ENCODE measurements at regions not wholly inside any gene's neighbourhood (a gene's known extent, or its start where the extent isn't known, plus 50 kb on each side); places are given as distances from the start of the nearest gene placed in this dataset.

DNA sequence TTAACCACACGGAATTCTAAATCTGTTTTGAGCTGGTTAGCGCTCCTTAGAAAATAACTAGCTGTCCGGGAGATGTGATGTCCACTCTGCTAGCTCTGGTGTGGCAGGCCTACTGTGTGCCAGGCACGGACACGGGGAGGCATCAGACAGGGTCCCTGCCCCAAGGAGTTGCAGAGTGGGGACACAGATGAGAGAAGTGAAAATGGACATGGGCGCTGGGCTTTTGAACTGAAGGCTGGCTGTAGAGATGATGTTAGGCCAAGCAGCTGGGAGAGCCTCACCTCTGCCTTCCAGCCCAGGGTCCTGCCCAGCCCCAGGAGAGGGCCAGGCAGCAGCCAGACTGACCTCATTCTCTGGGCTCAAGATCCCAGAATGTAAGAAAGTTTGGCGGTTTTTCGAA lies 368.6 kb downstream of the CTTN start:
- TF ChIP-seq, protein P1, sequence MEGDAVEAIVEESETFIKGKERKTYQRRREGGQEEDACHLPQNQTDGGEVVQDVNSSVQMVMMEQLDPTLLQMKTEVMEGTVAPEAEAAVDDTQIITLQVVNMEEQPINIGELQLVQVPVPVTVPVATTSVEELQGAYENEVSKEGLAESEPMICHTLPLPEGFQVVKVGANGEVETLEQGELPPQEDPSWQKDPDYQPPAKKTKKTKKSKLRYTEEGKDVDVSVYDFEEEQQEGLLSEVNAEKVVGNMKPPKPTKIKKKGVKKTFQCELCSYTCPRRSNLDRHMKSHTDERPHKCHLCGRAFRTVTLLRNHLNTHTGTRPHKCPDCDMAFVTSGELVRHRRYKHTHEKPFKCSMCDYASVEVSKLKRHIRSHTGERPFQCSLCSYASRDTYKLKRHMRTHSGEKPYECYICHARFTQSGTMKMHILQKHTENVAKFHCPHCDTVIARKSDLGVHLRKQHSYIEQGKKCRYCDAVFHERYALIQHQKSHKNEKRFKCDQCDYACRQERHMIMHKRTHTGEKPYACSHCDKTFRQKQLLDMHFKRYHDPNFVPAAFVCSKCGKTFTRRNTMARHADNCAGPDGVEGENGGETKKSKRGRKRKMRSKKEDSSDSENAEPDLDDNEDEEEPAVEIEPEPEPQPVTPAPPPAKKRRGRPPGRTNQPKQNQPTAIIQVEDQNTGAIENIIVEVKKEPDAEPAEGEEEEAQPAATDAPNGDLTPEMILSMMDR (conservative IDR thresholded peaks at IDR 0.05) = no peak
- no peak for TF ChIP-seq EZH2 (IDR thresholded peaks at IDR 0.05; ENCODE audit: low read depth)
